GM19372 (cell line): ENCODE measurements at regions not wholly inside any gene's neighbourhood (a gene's known extent, or its start where the extent isn't known, plus 50 kb on each side); places are given as distances from the start of the nearest gene placed in this dataset.
"Not testable (repeated sequence)": the region's sequence is repeated elsewhere in the genome, so short reads cannot be mapped to it uniquely, and the experiment has no call there.

ENCODE experiments used
- ATAC-seq: cut with Tn5 transposase; IDR thresholded peaks from one replicate; pipeline ENCODE4 v1.9.1; 2021; ENCODE audit warnings: mild to moderate bottlenecking, low read depth, moderate library complexity; ENCODE audit not compliant: unreplicated experiment

DNA sequence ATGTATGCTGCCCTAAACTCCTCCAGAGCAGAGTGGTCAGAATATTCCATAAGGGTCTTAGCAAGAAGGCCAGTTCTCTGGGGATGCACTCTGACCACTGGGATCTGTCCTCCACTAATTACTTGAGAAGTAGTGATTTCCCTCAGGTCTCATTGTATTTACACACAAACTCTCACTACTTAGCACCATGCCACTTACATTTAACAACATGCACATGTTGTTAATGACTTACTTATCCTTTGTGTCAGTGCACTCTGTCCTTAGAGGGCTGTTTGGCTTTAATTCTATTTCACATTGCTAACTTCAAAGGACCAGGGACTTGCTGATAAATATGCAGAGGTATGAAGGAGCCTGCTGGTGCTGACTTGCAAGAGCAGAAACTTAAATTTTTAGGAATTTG is 1415.5 kb upstream of the ACVR2A start:
- no peak for ATAC-seq

DNA sequence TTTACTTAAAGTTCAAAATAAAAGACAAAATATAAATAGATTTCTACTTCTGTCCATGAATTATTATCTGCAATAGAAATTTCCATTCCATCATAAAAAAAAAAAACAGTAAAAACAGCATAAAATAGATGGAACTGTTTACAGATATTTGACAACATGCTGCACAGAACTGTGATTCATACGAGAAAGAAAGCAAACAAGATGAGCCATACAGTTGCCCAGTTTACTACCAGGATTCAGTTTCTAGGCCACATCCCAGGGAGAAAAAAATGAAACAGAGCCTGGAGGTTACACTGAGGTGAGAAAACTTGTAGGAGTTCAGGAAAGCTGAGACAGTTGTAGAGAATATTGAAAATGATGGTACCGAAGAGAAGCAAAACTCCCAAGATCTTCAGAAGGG is 1426.9 kb upstream of the ACVR2A start:
- no peak for ATAC-seq

DNA sequence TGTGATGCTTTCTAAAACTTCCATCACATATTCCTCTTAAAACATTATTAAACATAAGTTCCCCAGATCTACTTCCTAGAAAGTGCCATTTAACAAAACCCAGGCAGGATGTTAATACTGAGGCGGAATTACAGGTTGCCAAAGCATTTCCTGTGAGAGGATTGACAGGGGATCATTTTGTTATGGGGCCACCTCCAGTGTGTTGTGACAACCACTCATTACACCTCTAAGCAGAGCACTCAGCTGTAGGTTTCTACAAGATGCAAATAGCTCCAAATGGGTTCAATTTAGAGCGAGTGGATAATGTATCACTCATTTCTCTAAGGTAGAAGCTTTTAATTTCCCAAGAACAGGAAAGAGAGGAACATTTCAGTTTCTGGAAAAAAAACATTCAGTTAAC is 1429.5 kb upstream of the ACVR2A start:
- no peak for ATAC-seq

DNA sequence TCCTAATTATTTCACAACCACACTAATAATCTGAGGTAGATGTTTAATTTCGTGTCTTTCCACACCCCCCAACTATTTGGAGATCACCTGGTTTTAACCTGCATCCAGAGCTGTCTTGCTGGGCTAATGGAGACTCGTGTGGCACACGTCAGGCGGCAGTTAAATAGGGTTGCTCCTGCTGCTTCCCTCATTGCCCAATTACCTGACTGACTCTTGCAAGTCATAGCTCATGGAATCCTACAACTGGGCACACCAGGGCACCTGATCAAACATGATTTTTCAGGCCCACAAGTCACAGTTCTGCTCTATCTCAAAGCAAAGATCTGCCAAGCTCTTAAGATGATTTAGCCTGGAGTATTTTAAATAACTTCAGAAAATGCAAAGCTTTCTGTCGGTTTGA is 1430.4 kb upstream of the ACVR2A start:
- ATAC-seq = no peak

DNA sequence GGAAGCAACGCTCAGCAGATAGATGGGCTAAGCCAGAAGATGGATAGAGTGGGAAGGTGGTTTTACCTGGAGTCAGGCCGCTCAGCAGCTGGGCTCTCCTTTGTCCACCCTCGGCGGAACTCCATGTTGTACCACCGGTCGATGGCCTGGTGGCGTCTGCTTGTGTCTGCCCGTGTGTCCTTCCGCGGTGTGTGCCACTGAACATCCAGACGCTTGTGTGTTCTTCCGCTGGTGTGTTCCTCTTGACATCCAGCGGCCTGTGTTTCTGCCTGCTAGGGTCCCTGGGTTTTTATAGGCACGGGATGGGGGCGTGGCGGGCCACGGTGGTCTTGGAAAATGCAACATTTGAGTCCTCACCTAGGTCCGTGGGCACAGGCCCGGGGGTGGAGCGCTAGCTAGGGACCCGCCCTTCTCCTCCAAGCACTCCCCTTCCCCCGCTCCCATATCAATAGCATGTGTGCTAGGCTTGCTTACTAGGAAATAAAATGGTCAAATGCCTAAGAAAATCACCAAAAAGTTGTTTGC is 1431.7 kb upstream of the ACVR2A start:
- ATAC-seq = no peak

DNA sequence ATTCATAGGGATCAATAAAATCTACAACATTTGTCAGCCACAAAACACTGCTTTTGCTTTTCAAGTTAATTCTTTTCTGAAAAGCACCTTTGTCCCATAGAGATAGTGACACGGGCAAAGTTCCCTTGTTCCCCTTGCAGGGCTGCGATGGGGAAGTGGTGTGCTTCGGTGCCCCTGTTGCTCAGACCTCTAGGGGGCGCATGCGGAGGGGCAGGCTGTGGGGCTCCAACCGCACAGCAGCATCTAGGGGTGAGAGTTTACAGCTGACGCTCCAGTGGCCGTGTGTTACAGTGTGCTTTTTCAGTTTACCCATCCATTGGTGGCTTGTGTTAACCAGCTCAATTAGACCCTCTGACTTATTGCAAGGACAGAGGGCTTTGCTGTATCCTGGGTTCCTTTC is 1432.2 kb upstream of the ACVR2A start:
- ATAC-seq = no peak

DNA sequence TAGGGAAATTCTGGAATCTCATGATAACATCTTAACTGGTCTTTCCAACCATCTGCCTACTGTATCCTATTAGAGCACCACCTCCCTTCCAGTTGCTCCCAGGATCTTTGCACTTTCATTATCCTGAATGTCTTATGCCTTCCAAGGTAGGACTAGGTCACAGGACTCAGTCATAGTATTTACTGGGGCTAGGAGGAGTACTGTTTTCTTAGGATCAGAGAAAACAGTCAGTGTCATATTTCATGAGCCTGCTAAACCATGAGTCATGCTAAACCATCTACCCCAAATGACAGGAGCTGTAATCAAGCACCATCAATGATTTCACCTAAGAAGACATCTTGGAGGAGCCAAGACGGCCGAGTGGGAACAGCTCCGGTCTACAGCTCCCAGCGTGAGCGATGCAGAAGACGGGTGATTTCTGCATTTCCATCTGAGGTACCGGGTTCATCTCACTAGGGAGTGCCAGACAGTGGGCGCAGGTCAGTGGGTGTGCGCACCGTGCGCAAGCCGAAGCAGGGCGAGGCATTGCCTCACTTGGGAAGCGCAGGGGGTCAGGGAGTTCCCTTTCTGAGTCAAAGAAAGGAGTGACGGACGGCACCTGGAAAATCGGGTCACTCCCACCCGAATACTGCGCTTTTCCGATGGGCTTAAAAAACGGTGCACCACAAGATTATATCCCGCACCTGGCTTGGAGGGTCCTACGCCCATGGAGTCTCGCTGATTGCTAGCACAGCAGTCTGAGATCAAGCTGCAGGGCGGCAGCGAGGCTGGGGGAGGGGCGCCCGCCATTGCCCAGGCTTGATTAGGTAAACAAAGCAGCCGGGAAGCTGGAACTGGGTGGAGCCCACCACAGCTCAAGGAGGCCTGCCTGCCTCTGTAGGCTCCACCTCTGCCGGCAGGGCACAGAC is 1439.2 kb upstream of the ACVR2A start:
- not testable (repeated sequence) for ATAC-seq

DNA sequence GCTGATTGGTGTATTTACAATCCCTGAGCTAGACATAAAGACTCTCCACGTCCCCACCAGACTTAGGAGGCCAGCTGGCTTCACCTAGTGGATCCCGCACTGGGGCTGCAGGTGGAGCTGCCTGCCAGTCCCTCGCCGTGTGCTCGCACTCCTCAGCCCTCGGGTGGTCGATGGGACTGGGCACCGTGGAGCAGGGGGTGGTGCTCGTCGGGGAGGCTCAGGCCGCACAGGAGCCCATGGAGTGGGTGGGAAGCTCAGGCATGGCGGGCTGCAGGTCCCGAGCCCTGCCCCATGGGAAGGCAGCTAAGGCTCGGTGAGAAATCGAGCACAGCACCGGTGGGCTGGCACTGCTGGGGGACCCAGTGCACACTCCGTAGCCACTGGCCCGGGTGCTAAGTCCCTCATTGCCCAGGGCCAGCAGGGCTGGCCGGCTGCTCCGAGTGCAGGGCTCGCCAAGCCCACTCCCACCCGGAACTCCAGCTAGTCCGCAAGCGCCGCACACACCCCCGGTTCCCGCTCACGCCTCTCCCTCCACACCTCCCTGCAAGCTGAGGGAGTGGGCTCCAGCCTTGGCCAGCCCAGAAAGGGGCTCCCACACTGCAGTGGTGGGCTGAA is 1441.2 kb upstream of the ACVR2A start:
- not testable (repeated sequence) for ATAC-seq

DNA sequence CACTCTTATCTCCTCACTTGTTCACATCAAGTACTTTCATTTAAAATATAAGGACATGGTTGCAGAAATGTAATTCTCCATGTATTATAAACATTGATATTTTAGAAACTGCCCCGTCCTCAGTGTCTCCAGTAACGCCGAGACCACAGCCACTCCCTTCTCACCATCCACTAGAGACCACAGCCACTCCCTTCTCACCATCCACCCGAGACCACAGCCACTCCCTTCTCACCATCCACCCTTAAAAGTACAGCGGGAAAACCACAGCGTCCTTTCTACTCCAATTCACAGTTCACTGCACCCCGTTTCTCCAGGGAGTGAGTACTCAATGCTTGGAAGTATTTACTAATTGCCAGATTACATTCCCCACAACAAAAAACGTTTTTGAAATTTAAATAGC is 1452.2 kb upstream of the ACVR2A start:
- ATAC-seq = no peak

DNA sequence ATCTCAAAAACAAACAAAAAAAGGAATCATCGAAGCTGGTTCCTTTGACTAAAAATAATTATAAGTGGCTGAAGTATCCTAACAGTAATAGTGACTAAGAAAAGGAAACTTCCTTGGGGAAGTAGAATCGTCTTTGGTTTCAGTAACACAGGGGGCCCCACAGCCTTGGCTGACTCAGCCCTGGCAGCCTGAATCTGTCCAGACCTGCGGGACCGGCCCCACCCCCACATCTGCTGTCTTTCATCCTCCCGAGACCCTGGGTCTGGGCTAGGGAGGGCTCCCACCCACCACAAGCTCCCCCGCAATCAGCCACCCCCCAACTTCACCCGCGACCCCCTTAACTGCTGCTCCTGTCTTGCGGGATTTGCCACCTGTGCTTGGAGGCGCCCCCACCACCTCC is 1452.6 kb upstream of the ACVR2A start:
- no peak for ATAC-seq

DNA sequence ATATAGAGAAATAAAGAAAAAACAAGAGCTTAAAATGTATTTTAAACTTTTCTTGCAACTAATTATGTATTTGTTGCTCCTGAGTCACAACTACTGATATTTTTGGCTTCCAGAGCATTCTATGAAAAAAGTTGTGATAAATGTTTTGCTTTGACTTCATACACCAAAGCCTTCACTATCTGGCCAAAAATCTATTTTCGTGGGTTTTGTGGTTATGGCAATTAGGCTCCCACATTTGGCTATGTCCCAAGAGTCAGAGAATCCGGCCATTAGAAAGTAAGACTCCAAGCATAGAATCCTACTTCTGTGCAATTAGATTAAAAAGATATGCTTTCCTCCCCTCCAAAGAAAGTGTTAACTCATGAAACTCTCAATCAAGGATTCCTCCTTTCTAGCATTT is 1456.1 kb upstream of the ACVR2A start:
- ATAC-seq = no peak

DNA sequence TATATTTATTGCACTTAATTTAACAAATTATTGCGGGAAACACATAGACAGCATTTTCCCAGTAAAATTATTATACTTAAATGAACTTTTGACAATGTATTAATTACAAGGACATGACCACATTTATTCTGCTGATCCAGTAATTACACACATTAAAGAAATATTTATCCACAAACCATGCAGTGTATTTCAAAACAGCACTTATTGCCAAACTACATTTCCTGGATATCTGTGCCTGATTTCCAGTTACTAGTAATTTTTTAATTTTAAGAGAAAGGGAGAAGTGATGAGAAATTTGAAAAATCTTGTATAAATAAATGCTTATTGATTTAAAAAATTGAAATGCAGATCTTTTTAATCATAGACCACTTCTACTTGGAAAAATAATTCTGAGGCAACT is 1458.7 kb upstream of the ACVR2A start:
- ATAC-seq = no peak

DNA sequence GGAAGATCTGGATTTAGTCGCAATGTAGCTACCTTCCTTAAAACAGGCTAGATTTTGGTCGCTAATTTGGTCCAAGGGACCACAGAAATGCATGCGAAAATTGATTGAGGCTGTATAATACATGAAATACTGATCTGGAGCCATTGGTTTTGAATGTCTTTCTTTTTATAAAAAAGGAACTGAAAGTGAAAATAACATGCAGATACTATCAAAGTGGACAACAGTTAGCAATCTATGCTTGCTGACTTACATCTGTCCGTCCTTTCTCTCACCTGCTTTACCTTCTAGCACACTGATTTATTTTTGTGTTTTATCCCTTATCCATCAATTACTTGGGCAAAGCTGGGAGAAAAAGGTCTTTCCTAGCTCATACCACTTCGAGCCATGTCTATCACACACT is 1459.8 kb upstream of the ACVR2A start:
- peak; percentile 81 for ATAC-seq

DNA sequence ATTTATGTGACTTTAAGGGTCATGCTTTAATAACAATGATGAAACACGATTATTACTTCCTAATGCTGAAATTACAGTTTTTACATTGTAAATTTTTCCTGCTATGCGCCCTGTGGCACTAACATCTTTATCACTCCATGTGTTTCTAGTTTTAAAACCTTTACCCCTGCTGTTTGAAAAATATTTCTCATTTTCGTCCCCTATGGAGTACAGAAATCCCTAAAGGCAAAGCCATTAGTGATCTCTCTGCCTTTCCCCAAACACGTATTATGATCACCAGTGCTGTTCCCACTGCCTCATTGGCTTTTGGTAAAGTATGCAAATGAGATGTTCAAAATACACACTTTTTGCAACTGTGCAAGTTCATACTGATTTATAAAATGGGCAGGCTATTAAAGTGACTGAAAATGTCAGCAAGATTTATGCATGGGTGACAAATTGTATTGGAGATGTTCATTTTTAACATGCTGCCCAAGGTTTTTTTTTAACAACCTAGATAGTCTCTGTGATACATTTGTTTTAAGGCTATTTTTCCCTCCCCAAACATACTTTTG is 1468.2 kb upstream of the ACVR2A start:
- ATAC-seq = no peak

DNA sequence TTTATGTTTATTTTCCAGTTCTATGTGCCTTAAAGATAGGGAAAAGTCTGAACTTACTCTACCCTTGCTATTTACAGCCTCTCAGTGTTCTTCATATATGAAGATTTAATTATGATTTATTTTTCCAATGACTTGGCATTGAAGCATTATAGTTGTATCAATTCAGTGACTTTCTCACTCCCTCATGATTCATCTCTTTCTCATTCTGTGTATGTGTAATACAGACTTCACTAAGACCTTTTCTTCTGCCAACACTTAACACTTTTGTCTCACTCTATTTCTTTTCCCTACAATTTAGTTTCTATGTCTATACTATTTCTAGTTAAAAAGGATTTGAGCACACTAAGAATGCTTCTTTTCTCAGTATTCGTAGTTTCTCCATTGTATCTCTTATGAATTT is 1470.3 kb upstream of the ACVR2A start:
- ATAC-seq = no peak

DNA sequence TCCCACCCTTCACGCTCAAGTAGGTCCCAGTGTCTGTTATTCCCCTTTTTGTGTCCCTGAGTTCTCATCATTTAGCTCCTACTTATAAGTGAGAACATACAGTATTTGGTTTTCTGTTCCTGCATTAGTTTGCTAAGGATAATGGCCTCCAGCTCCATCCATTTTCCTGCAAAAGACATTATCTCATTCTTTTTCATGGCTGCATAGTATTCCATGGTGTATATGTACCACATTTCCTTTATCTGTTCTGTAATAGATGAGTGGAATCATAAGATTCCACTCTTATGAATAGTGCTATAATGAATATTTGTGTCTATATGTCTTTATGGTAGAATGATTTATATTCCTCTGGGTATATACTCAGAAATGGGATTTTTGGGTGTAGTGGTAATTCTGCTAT is 1473.5 kb upstream of the ACVR2A start:
- not testable (repeated sequence) for ATAC-seq

DNA sequence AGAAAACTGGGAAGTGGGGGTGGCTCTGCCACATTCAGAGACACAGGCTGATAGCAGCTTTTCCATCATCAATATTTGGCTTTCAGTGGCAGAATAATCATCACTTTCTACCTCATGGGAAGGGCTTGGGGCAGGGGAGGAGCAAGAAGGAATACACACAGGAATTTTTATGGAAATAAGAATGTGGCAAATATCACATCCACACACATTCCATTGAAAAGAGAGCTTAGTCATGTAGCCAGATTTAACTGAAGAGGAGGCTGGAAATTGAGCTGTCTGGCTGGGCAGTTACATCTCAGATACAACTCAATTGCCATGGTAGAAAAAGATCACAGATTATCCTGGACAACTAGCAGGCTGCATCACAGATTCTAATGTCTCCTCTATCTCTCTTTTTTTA is 1474.0 kb upstream of the ACVR2A start:
- no peak for ATAC-seq

DNA sequence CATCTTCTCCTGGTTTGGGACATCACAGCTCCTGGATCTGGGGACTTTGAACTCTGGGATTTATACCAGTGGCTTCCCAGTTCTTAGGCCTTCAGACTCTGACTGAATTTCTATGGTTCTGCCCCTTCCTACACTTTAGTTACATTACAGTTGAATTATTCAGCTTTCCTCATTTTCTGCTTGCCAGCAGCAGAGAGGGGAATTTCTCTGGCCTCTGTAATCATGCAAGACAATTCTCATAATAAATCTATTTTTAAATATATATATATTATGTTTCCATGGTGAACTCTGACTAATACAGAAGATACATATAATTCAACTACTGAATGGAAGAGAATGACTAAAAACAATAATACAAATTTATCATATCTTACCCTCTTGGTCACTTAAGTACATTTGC is 1478.6 kb upstream of the ACVR2A start:
- ATAC-seq = no peak

DNA sequence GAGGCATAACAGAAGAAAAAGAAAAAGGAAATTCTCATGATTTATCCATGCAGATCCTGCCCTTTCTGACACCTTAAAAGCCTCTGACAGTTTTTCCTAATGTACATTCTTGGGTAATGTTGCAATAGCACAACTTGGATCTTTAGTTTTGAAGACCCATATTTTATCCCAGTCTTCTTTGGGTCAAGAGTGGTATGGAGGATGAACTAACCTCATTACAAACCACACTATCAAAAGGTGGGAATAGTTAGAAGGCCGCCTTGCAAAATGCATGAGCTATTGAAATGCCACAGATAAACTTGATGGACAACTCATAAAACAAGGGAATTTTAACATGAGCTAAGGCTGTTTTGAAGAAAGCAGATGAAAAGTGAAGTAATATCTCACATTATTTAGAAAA is 1479.8 kb upstream of the ACVR2A start:
- no peak for ATAC-seq

DNA sequence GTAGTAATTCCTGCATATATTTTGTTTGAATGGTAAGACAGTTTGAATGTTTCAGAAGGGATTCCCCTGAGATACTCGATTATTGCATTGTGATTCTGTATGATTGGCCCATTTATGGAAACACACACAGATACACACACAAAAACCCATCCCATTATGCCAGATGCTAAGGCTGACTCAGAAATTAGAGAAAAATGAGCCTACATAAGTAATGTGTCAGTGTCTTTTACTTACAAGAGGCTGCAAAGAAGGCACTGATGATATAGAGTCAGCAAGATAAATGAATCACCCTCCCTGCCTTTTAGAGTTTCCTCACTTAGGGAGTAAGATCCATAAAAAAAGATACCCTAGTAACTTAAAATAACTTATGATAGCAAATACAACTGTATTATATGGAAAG is 1481.1 kb upstream of the ACVR2A start:
- no peak for ATAC-seq

DNA sequence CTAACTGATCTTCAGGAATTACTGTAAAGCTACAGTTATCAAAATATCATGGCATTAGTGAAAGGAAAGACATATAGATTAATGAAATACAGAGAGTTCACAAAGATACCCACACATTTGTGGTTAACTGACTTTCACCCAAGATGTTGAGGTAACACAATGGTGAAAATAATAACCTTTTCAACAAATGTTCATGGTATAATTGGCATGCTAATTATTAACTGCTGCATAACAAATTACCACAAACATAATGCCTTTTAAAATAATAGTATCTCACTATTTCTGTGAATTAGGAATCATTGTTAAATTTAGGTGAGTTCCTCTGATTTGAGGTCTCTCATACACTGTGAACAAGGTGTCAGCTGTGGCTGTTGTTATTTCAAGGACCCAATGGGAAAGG is 1493.1 kb upstream of the ACVR2A start:
- ATAC-seq = no peak

DNA sequence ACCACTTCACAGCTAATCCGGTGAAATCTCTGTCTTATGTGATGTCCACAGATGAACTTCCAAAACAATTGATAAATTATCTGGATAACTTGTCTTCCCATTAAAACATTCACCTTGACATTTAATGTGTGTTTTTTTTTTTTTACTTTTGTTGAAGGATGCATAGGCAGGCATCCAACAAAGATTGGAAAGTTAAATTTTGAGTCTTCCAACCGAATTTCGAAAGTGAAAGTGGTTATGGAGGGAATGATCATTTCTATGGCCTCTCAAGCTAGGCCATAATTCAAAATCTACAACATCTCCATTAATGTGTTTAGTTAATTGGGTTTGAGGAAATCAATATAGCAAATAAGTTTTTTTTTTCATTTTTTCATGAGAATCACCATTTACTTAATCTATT is 1495.5 kb upstream of the ACVR2A start:
- ATAC-seq = no peak
